DOHH2 (cell line): ENCODE measurements at regions not wholly inside any gene's neighbourhood (a gene's known extent, or its start where the extent isn't known, plus 50 kb on each side); places are given as distances from the start of the nearest gene placed in this dataset.

Source experiments
- H3F3A ChIP-seq: fragments of 200-600 bp; sonication (generic), shearing (Covaris generic); 2 replicates; pipeline ENCODE4 v1.6.0; 2016; ENCODE audit warnings: antibody characterized with exemption, mild to moderate bottlenecking; ENCODE audit not compliant: control insufficient read depth, insufficient read depth
- H3K27ac ChIP-seq: fragments of 200-600 bp; sonication (generic); 2 replicates; pipeline ENCODE4 v1.5.1; 2014; ENCODE audit warnings: low read depth, mild to moderate bottlenecking, low read length, moderate library complexity
- H3K27me3 ChIP-seq: fragments of 200-600 bp; sonication (generic); 2 replicates; pipeline ENCODE4 v1.6.1; 2014; ENCODE audit warnings: mild to moderate bottlenecking, low read length, mixed read lengths; ENCODE audit not compliant: control insufficient read depth
- H3K36me3 ChIP-seq: fragments of 200-600 bp; sonication (generic); 2 replicates; pipeline ENCODE4 v1.6.1; 2014; ENCODE audit warnings: mild to moderate bottlenecking, low read length, moderate library complexity, mixed read lengths; ENCODE audit not compliant: control insufficient read depth
- H3K4me1 ChIP-seq: fragments of 200-600 bp; sonication (generic); 2 replicates; pipeline ENCODE4 v1.6.1; 2014; ENCODE audit warnings: mild to moderate bottlenecking, low read length, mixed read lengths; ENCODE audit not compliant: control insufficient read depth
- H3K4me2 ChIP-seq: fragments of 200-600 bp; sonication (generic); 2 replicates; pipeline ENCODE4 v1.6.0; 2014; ENCODE audit warnings: mild to moderate bottlenecking, low read length, moderate library complexity
- H3K4me3 ChIP-seq: fragments of 200-600 bp; sonication (generic); 2 replicates; pipeline ENCODE4 v1.5.1; 2014; ENCODE audit warnings: mild to moderate bottlenecking, low read length, mixed read lengths
- H3K79me2 ChIP-seq: fragments of 200-600 bp; sonication (generic); 2 replicates; pipeline ENCODE4 v1.6.1; 2014; ENCODE audit warnings: mild to moderate bottlenecking, low read length, mixed read lengths; ENCODE audit not compliant: control insufficient read depth
- H3K9me2 ChIP-seq: fragments of 200-600 bp; sonication (generic); replicated peaks from 2 replicates; pipeline ENCODE4 v1.6.1; 2014; ENCODE audit warnings: mild to moderate bottlenecking, low read length, mixed read lengths; ENCODE audit not compliant: control insufficient read depth
- H3K9me3 ChIP-seq: fragments of 200-600 bp; sonication (generic); 2 replicates; pipeline ENCODE4 v1.6.1; 2014; ENCODE audit warnings: antibody characterized with exemption, low read length, mixed read lengths; ENCODE audit not compliant: control insufficient read depth, insufficient read depth
- H4K20me1 ChIP-seq: fragments of 200-600 bp; sonication (generic); 2 replicates; pipeline ENCODE4 v1.6.0; 2014; ENCODE audit warnings: low read depth, mild to moderate bottlenecking, antibody characterized with exemption, low read length, moderate library complexity; ENCODE audit not compliant: control insufficient read depth, insufficient read depth
- CTCF ChIP-seq: fragments of 200-600 bp; sonication (generic); IDR thresholded peaks from one replicate; pipeline ENCODE4 v1.5.1; 2014; ENCODE audit warnings: antibody characterized with exemption, mild to moderate bottlenecking, low read depth, low read length; ENCODE audit not compliant: poor library complexity, severe bottlenecking
- EZH2phosphoT487 ChIP-seq: fragments of 200-600 bp; sonication (generic); IDR thresholded peaks from 2 replicates; pipeline ENCODE4 v1.6.1; 2017; ENCODE audit warnings: borderline replicate concordance, mild to moderate bottlenecking, antibody characterized with exemption, low read length, moderate library complexity, mixed read lengths

GRCh38 chr12:114876968-114877680, 193.1 kb upstream of the TBX3 start:
- H3K36me3 ChIP-seq = no peaks in the 10 kb centered on the region
- TF ChIP-seq EZH2phosphoT487 (no peak), CTCF (no peak)
- H3K9me2 ChIP-seq = no peaks in the 10 kb centered on the region
- no peaks in the 10 kb centered on the region for H3K27me3 ChIP-seq
- H3K4me2 ChIP-seq = no peak overlapping the region
- H4K20me1 ChIP-seq = no peaks in the 10 kb centered on the region
- H3K79me2 ChIP-seq = no peaks in the 10 kb centered on the region
- H3F3A ChIP-seq = no peaks in the 10 kb centered on the region
- H3K4me3 ChIP-seq = no peak overlapping the region
- H3K27ac ChIP-seq = no peak overlapping the region
- H3K4me1 ChIP-seq = no peaks in the 10 kb centered on the region
- H3K9me3 ChIP-seq = no peaks in the 10 kb centered on the region

DNA sequence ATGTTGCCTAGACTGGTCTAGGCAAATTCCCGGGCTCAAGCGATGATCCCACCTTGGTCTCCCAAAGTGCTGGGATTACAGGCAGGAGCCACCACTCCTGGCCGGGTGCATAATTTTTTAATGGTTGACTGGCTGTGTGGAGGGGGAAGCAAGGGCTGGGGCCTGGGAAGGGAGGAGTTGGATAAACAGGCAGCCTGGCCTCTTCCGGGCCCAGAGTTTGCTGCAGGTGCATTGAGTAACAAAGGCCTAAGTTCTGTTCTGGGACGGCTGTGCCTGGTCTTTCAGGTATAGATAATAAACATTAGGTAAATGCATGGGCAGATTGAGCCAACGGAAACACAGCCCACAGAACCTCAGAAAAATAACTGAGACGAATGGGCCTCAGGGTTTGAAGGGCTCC, 191.3 kb upstream of the TBX3 start:
- H3K79me2 ChIP-seq = no peaks in the 10 kb centered on the region
- no peaks in the 10 kb centered on the region for H3K9me3 ChIP-seq
- H3K4me1 ChIP-seq = no peaks in the 10 kb centered on the region
- no peaks in the 10 kb centered on the region for H3K27me3 ChIP-seq
- H3K27ac ChIP-seq = no peak overlapping the region
- no peaks in the 10 kb centered on the region for H4K20me1 ChIP-seq
- no peak for TF ChIP-seq EZH2phosphoT487
- no peak for TF ChIP-seq CTCF
- H3K4me2 ChIP-seq = no peak overlapping the region
- no peaks in the 10 kb centered on the region for H3K36me3 ChIP-seq
- H3K4me3 ChIP-seq = no peak overlapping the region
- no peaks in the 10 kb centered on the region for H3F3A ChIP-seq
- no peaks in the 10 kb centered on the region for H3K9me2 ChIP-seq

DNA sequence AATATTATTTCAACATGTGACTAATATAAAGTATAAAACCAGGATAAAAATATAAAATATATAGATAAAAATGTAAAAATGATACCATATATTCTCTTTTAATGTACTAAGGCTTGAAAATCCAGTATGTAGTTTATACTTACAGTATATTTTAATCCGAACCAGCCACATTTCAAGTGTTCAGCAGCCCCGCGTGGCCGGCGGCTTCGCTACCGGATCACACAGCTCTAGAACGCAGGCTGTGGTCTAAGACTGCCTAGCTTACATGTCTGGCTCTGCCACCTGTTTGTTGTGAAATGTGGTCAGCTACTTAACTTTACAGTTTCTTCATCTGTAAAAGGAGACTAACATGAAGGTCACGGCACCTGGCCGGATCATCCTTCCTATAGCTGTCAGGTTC, 189.7 kb upstream of the TBX3 start:
- Histone ChIP-seq H3F3A (no peaks in the 10 kb centered on the region), H3K4me2 (no peak overlapping the region), H4K20me1 (no peaks in the 10 kb centered on the region), H3K9me2 (no peaks in the 10 kb centered on the region), H3K4me3 (no peak overlapping the region), H3K79me2 (no peaks in the 10 kb centered on the region), H3K4me1 (no peaks in the 10 kb centered on the region), H3K27ac (no peak overlapping the region), H3K9me3 (no peaks in the 10 kb centered on the region), H3K27me3 (no peaks in the 10 kb centered on the region), H3K36me3 (no peaks in the 10 kb centered on the region)
- TF ChIP-seq CTCF = no peak
- TF ChIP-seq EZH2phosphoT487 = no peak
